HS-27A (cell line): ENCODE measurements at regions not wholly inside any gene's neighbourhood (a gene's known extent, or its start where the extent isn't known, plus 50 kb on each side); places are given as distances from the start of the nearest gene placed in this dataset.
A peak's percentile ranks its signal among the peaks of the same experiment; 100 is the strongest.
"Not testable (repeated sequence)": the region's sequence is repeated elsewhere in the genome, so short reads cannot be mapped to it uniquely, and the experiment has no call there.

Source experiments
- DNase-seq: peaks from one replicate; pipeline ENCODE4 v3.0.0-alpha.2; 2012; ENCODE audit warnings: low read depth, missing footprints

GRCh38 chr12:87421233-87421632, 608.0 kb downstream of the C12orf50 start:
- DNase-seq = not testable (repeated sequence)

DNA sequence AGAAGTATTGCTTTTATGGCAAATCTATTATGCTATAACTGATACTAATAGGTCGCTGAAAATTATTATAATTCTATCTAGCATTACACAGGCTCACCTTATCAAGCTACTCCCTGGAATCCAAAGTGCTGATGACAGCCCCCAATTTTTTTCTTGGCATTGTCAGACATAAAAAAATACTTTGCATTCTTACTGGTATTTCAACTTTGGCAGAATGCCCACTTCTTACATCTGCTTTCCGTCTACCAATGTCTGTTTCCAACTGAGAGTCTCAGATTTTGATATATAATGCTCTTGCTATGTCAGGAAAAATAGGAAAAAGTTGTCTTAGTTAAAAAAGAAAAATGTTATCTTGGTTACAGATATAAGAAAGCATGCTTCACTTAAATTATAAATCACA, 615.4 kb downstream of the C12orf50 start:
- DNase-seq = peak; percentile 61

DNA sequence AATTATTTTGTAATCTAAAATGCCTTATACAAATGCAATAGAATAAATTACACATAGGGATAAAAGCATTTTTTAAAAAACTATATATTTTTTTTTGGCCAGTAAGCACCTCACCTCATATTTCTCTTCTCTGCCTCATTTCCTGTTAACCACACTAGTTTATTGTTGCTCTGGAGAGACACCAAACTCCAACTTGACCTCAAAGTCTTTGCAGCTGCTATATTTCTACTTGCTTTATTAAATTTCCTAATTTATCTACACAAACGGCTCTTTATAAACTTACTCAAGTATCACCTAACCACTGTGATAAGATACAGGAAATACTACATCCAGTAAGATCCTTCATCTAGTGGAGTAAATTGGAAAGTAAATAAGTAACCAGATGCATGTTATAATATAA, 622.3 kb downstream of the C12orf50 start:
- DNase-seq = no peak

DNA sequence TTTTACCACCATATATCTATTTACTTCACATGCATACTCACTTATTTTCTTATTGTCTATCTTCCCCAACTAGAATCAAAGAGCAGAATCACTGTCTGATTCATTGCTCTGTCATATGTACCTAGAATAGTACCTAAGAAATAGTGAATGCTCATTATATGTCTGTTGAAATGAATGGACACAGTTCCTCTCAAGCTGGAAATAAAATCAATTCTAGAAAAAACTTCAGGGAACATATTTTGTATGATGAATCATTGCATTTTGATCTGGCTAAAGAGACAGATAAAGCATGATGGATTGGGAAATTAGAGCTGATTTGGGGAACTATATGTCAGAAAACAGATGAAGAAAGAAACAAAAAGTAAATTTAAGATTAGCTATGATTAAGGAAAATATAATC, 623.3 kb downstream of the C12orf50 start:
- DNase-seq = no peak

DNA sequence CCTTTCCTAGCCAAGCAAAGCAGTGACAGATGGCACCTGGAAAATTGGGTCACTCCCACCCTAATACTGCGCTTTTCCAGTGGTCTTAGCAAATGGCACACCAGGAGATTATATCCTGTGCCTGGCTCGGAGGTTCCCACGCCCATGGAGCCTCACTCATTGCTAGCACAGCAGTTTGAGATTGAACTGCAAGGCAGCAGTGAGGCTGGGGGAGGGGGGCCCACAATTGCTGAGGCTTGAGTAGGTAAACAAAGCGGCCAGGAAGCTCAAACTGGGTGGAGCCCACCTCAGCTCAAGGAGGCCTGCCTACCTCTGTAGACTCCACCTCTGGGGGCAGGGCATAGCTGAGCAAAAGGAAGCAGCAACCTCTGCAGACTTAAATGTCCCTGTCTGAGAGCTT, 635.0 kb downstream of the C12orf50 start:
- DNase-seq = not testable (repeated sequence)

DNA sequence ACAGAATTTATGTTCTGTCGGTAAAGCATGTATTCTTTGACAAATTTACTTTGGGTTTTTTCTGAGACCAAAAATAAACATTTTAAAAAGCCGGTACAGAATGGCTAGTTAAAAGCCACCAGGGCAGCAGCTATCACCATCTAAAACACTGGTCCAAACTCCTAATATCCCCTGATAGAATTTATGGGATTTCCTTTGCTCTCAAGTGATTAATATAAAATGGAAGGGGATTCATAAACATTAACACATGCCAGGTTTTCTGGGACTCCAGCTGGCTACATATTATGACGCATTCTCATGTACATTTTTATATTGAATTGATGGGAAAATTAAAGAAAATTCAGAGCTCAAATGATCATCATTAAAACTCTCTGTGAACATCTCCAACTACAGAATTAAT, 640.8 kb downstream of the C12orf50 start:
- DNase-seq = no peak

GRCh38 chr12:87385322-87385721, 643.9 kb downstream of the C12orf50 start:
- DNase-seq = no peak

GRCh38 chr12:87384226-87384625, 645.0 kb downstream of the C12orf50 start:
- no peak for DNase-seq

GRCh38 chr12:87383680-87384079, 645.5 kb downstream of the C12orf50 start:
- DNase-seq = no peak

DNA sequence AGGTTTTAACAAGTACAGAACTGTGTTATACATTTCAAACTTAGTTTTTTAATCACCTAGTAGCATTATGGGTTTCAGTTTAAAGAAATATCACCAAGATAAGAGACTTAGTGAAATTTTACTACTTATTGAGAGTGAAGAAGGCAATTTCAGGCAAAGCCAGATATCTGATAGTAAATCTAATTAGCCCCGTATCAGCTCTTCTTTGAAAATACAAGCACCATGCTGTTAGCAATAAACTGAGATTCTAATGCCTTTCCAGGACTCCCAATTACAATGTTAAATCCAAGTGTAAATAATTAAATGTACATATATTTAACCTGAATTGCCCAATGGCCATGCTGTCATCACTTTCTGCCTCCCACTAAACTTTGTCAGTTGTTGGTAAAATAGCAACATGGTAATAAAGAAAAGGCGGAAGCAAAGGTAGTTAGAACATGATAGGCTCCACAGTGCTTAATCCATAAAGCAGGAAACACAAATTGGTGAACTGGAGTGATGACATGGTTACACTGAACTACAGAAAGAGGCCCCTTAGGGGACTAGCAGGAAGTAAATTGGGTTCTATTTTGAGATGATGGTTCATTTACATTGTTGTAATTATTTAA, 646.1 kb downstream of the C12orf50 start:
- no peak for DNase-seq

GRCh38 chr12:87382436-87382835, 646.8 kb downstream of the C12orf50 start:
- DNase-seq = no peak

GRCh38 chr12:87381742-87382141, 647.5 kb downstream of the C12orf50 start:
- no peak for DNase-seq

GRCh38 chr12:87378526-87378925, 650.7 kb downstream of the C12orf50 start:
- DNase-seq = no peak

DNA sequence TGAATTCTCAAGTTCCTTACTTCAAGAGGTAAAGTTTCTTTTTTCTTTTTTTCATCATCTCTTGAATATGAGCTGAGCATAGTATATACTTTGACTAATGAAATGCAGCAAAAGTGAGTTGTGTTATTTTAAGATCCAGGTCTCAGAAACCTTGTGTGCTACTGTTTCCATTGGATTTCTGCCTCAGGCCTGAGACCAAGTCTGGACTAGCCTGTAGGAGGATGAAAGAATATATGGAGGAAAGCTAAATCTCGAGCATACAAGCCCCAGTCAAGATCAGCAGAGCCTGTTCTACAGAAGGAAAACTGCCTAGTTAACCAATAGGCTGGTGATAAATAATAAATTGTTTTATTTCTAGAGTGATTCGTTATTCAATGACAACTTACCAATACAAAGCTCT, 652.5 kb downstream of the C12orf50 start:
- no peak for DNase-seq

DNA sequence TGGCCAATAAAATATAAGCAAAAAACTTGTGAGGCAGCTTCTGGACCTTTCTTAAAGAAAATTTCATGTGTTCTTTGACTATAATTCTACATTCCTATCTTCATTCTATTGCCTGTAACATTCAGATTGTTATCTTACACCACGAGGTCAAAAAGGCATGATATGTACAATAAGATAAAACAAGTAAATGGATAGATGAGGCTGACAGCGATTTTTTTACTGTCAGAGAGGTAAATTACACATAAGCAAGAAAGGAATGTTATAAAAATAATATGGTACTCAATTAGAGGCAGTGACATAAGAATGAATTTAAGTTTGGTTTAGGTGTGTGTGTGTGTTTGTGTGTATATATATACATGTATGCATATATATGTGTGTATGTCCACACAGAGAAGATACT, 660.0 kb downstream of the C12orf50 start:
- DNase-seq = no peak

DNA sequence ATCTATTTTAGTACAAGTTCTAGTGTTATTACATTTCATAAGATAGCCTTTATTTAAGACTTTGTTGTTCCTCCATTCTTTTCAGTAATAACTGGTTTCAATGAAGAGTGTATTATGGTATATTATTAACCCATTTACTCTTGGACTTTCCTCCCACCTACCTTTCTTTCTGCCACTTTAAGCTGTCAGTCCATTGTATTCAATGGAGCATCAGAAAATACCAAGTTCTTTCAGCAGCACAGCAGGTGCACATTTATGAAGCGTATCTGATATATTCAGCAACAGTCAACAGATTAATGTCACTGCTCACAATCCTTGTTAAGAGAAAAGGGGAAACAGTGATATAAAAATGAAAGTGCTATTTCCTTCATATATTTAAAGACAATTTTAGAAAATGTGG, 660.9 kb downstream of the C12orf50 start:
- no peak for DNase-seq

- no peak for DNase-seq
Measured at GRCh38 chr12:87365423-87365822, 663.8 kb downstream of the C12orf50 start.

GRCh38 chr12:87363497-87364084, 665.6 kb downstream of the C12orf50 start:
- no peak for DNase-seq

DNA sequence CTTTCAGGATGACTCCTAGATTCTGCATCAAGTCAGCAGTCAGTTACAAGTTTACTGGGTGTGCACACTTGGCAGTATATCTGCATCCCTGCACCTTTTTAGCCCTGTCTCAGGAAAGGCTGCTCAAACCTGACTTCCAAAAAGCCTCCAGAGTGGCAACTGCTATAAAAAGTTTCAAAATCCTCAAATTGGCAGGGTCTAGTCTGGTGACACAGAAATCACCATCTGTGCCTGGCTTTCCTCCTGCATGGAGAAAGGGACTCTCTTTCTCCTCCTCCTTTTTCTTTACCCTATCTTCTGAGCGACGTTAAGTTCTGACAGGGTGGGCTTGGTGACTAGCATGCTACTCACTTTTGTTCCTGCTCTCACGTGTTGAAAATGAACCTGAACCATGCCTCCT, 679.5 kb downstream of the C12orf50 start:
- no peak for DNase-seq

DNA sequence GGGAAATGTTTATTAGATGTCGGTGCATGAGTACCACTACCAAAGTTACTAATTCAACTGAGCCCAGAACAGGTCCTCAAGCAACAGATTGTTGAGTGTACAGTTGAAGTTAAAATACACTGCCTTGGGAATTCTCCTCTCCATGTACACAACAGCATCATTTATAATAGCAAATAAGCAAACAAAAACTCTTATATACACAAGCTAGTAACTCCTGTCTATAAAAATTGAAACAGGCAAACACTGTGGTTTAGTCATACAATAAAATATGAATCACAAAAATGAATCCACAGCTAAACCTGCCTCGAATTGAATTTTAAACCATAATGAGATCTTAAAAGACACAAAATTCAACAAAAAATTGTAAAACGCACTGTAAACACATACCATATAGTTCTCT, 681.1 kb downstream of the C12orf50 start:
- no peak for DNase-seq

DNA sequence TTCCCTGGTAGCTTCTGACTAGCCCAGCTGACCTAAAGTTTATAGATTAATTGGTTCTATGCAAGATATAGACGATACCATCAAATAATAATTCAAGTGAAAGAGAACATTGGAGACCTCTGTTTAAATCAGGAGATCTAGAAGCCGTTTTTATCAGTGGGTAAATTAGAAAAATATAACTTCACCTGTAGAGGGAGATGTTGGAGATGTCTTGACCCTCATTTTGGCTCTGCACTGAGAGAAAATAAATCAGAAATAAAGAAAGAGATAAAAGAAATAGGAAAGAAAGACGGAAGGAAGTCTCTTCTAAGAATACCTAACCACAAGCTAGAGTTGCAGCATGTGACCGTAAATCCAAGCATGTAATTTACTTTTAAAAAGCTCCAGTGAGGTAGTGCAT, 684.5 kb downstream of the C12orf50 start:
- no peak for DNase-seq

DNA sequence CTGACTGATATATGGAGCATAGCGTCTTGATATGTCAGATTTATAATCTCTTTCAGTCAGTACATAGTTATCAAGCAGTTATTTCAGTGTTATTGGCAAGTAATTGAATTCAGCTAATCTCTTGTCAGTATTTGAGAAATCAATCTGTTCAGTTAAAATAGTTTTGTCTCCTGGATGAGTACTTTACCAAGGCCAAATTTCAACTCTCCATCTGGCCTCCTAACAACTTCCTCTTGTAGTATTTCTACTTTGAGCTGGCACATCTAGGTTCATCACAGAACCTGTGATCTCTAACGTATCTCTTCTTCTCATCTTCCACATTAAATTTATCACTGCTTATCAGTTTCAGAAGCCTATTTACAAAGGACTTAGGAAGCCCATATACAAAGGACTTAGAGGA, 690.5 kb downstream of the C12orf50 start:
- DNase-seq = no peak

DNA sequence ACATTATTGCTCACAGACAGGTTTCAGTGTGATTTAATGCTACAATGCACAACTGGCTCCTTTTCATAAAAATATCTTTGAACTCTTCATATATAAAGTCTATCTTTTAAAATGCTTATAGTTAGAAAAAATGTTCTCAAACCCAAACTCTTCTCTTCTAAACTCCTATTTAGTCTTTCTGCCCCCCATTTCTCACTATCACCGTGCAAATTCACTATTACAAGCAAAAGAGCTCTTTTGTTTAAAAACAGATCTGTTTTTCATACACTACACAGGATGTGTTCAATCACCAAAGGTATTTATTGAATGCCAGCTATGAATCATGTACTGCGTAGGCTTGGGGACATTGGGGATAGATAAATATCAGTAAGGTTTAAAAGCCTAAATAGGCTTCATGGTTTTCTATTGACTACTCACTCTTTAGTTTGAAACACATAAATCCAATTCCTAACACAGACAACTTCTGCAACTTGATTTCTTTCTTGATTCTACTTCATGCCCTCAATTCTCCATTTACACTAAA, 692.3 kb downstream of the C12orf50 start:
- no peak for DNase-seq
